ENCODE measurements at regions not wholly inside any gene's neighbourhood (a gene's known extent, or its start where the extent isn't known, plus 50 kb on each side); places are given as distances from the start of the nearest gene placed in this dataset.
"Not testable (repeated sequence)": the region's sequence is repeated elsewhere in the genome, so short reads cannot be mapped to it uniquely, and the experiment has no call there.

- Histone ChIP-seq H4K20me1 (ENCODE audit: control insufficient read depth, extremely low read depth, insufficient read depth, low read length) (no peaks in the 10 kb centered on the region), H3K9me3 (ENCODE audit: control insufficient read depth, low read depth, low read length) (no peaks in the 10 kb centered on the region), H3K27me3 (ENCODE audit: control insufficient read depth, extremely low read depth, insufficient read depth, low read length) (peaks cover 3% of the 10 kb centered on the region), H3K27ac (ENCODE audit: control insufficient read depth, insufficient read depth, low read length) (no peak overlapping the region), H3K4me1 (ENCODE audit: control insufficient read depth, extremely low read depth, insufficient read depth, low read length) (no peaks in the 10 kb centered on the region), H2AFZ (ENCODE audit: control insufficient read depth, low read length) (no peak overlapping the region), H3K36me3 (ENCODE audit: control insufficient read depth in 2 of 2, extremely low read depth in 1 of 2, insufficient read depth in 2 of 2, low read length in 2 of 2) (no peaks in the 10 kb centered on the region), H3K9me1 (ENCODE audit: control insufficient read depth, extremely low read depth, insufficient read depth, low read length) (no peaks in the 10 kb centered on the region), H3K9ac (ENCODE audit: control insufficient read depth, extremely low read depth, insufficient read depth, low read length) (no peak overlapping the region), H3K79me2 (ENCODE audit: control insufficient read depth, insufficient read depth, low read length) (no peaks in the 10 kb centered on the region), H3K4me2 (ENCODE audit: control insufficient read depth, extremely low read depth, insufficient read depth, low read depth, low read length) (no peak overlapping the region), H3K4me3 (ENCODE audit: control insufficient read depth in 2 of 3, extremely low read depth in 1 of 3, insufficient read depth in 2 of 3, low read depth in 1 of 3, low read length in 3 of 3) (no peak overlapping the region)
- DNase-seq (ENCODE audit: low read depth, low spot score) (no peak), FAIRE-seq (no peak)
- dilution Hi-C loops (cut with MboI; ENCODE audit: extremely low pct_ligation_motif_present, low sequenced_read_pairs): no loop called here
- no peak for TF ChIP-seq EZH2 (IDR thresholded peaks at IDR 0.05; ENCODE audit: low read length)
- no peak for TF ChIP-seq CTCF (optimal IDR thresholded peaks at IDR 0.05 in 1 of 3, IDR thresholded peaks at IDR 0.05 in 1 of 3, conservative IDR thresholded peaks at IDR 0.05 in 1 of 3; ENCODE audit: extremely low read depth in 1 of 3, insufficient read depth in 2 of 3, low read length in 3 of 3)
Measured at GRCh38 chr6:51218181-51218580, 399.5 kb downstream of the TFAP2B start.

DNA sequence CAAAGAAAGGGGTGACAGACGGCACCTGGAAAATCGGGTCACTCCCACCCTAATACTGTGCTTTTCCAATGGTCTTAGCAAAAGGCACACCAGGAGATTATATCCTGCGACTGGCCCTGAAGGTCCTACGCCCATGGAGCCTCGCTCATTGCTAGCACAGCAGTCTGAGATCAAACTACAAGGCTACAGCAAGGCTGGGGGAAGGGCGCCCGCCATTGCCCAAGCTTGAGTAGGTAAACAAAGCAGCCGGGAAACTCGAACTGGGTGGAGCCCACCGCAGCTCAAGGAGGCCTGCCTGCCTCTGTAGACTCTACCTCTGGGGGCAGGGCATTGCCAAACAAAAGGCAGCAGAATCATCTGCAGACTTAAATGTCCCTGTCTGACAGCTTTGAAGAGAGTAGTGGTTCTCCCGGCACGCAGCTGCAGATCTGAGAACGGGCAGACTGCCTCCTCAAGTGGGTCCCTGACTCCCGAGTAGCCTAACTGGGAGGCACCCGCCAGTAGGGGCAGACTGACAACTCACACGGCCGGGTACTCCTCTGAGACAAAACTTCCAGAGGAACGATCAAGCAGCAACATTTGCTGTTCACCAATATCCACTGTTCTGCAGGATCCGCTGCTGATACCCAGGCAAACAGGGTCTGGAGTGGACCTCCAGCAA, 406.0 kb downstream of the TFAP2B start:
- H4K20me1 ChIP-seq (ENCODE audit: control insufficient read depth, extremely low read depth, insufficient read depth, low read length); DNase-seq (ENCODE audit: low read depth, low spot score); H3K79me2 ChIP-seq (ENCODE audit: control insufficient read depth, insufficient read depth, low read length); H3K36me3 ChIP-seq (ENCODE audit: control insufficient read depth in 2 of 2, extremely low read depth in 1 of 2, insufficient read depth in 2 of 2, low read length in 2 of 2); H3K4me2 ChIP-seq (ENCODE audit: control insufficient read depth, extremely low read depth, insufficient read depth, low read depth, low read length); H3K4me3 ChIP-seq (ENCODE audit: control insufficient read depth in 2 of 3, extremely low read depth in 1 of 3, insufficient read depth in 2 of 3, low read depth in 1 of 3, low read length in 3 of 3); H3K9me3 ChIP-seq (ENCODE audit: control insufficient read depth, low read depth, low read length); H3K27me3 ChIP-seq (ENCODE audit: control insufficient read depth, extremely low read depth, insufficient read depth, low read length); dilution Hi-C loops (cut with MboI; ENCODE audit: extremely low pct_ligation_motif_present, low sequenced_read_pairs); H3K4me1 ChIP-seq (ENCODE audit: control insufficient read depth, extremely low read depth, insufficient read depth, low read length); H3K9ac ChIP-seq (ENCODE audit: control insufficient read depth, extremely low read depth, insufficient read depth, low read length); H3K9me1 ChIP-seq (ENCODE audit: control insufficient read depth, extremely low read depth, insufficient read depth, low read length); FAIRE-seq; H3K27ac ChIP-seq (ENCODE audit: control insufficient read depth, insufficient read depth, low read length); H2AFZ ChIP-seq (ENCODE audit: control insufficient read depth, low read length): not testable (repeated sequence)

GRCh38 chr6:51241376-51241775, 422.7 kb downstream of the TFAP2B start:
- no peaks in the 10 kb centered on the region for H3K9me3 ChIP-seq (ENCODE audit: control insufficient read depth, low read depth, low read length)
- H3K36me3 ChIP-seq (ENCODE audit: control insufficient read depth in 2 of 2, extremely low read depth in 1 of 2, insufficient read depth in 2 of 2, low read length in 2 of 2): no peaks in the 10 kb centered on the region
- H3K9me1 ChIP-seq (ENCODE audit: control insufficient read depth, extremely low read depth, insufficient read depth, low read length): no peaks in the 10 kb centered on the region
- DNase-seq (ENCODE audit: low read depth, low spot score) (no peak), FAIRE-seq (no peak)
- dilution Hi-C loops (cut with MboI; ENCODE audit: extremely low pct_ligation_motif_present, low sequenced_read_pairs): no loop called here
- H4K20me1 ChIP-seq (ENCODE audit: control insufficient read depth, extremely low read depth, insufficient read depth, low read length): no peaks in the 10 kb centered on the region
- no peak overlapping the region for H3K9ac ChIP-seq (ENCODE audit: control insufficient read depth, extremely low read depth, insufficient read depth, low read length)
- no peak overlapping the region for H3K27ac ChIP-seq (ENCODE audit: control insufficient read depth, insufficient read depth, low read length)
- no peak overlapping the region for H2AFZ ChIP-seq (ENCODE audit: control insufficient read depth, low read length)
- H3K4me2 ChIP-seq (ENCODE audit: control insufficient read depth, extremely low read depth, insufficient read depth, low read depth, low read length): no peak overlapping the region
- TF ChIP-seq EZH2 (IDR thresholded peaks at IDR 0.05; ENCODE audit: low read length) (no peak), CTCF (optimal IDR thresholded peaks at IDR 0.05 in 1 of 3, IDR thresholded peaks at IDR 0.05 in 1 of 3, conservative IDR thresholded peaks at IDR 0.05 in 1 of 3; ENCODE audit: extremely low read depth in 1 of 3, insufficient read depth in 2 of 3, low read length in 3 of 3) (no peak)
- H3K27me3 ChIP-seq (ENCODE audit: control insufficient read depth, extremely low read depth, insufficient read depth, low read length): no peaks in the 10 kb centered on the region
- no peaks in the 10 kb centered on the region for H3K4me1 ChIP-seq (ENCODE audit: control insufficient read depth, extremely low read depth, insufficient read depth, low read length)
- H3K79me2 ChIP-seq (ENCODE audit: control insufficient read depth, insufficient read depth, low read length): no peaks in the 10 kb centered on the region
- H3K4me3 ChIP-seq (ENCODE audit: control insufficient read depth in 2 of 3, extremely low read depth in 1 of 3, insufficient read depth in 2 of 3, low read depth in 1 of 3, low read length in 3 of 3): no peak overlapping the region

Data from keratinocyte (primary cell).